ENCODE measurements at regions not wholly inside any gene's neighbourhood (a gene's known extent, or its start where the extent isn't known, plus 50 kb on each side); places are given as distances from the start of the nearest gene placed in this dataset.

GRCh38 chr3:130596484-130596883, 79.5 kb downstream of the COL6A6 start:
- TF ChIP-seq POLR2AphosphoS5 (IDR thresholded peaks at IDR 0.05) (no peak), EP300 (IDR thresholded peaks at IDR 0.05) (no peak), POLR2A (IDR thresholded peaks at IDR 0.05) (no peak)
- TF ChIP-seq, protein P1, sequence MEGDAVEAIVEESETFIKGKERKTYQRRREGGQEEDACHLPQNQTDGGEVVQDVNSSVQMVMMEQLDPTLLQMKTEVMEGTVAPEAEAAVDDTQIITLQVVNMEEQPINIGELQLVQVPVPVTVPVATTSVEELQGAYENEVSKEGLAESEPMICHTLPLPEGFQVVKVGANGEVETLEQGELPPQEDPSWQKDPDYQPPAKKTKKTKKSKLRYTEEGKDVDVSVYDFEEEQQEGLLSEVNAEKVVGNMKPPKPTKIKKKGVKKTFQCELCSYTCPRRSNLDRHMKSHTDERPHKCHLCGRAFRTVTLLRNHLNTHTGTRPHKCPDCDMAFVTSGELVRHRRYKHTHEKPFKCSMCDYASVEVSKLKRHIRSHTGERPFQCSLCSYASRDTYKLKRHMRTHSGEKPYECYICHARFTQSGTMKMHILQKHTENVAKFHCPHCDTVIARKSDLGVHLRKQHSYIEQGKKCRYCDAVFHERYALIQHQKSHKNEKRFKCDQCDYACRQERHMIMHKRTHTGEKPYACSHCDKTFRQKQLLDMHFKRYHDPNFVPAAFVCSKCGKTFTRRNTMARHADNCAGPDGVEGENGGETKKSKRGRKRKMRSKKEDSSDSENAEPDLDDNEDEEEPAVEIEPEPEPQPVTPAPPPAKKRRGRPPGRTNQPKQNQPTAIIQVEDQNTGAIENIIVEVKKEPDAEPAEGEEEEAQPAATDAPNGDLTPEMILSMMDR (IDR thresholded peaks at IDR 0.05) = no peak
- WGBS, 2 donors = 8 to 46% methylated on average over 2 of the region's 2 CpGs
- no peak overlapping the region for H3K27ac ChIP-seq

GRCh38 chr3:130601442-130601971, 84.5 kb downstream of the COL6A6 start:
- WGBS, 2 donors = 86 to 90% methylated on average over 4 of the region's 4 CpGs
- TF ChIP-seq, protein P1 (IDR thresholded peaks at IDR 0.05) = no peak
- TF ChIP-seq POLR2AphosphoS5 (IDR thresholded peaks at IDR 0.05) = no peak
- TF ChIP-seq POLR2A (IDR thresholded peaks at IDR 0.05) = no peak
- TF ChIP-seq EP300 (IDR thresholded peaks at IDR 0.05) = no peak
- H3K27ac ChIP-seq = no peak overlapping the region
- intact Hi-C loops (cut with DNase I) = no loop called here
- no peak for DNase-seq
- H3K4me1 ChIP-seq = no peaks in the 10 kb centered on the region
- no peak overlapping the region for H3K4me3 ChIP-seq
- no peaks in the 10 kb centered on the region for H3K9me3 ChIP-seq
- no peaks in the 10 kb centered on the region for H3K36me3 ChIP-seq
- no peaks in the 10 kb centered on the region for H3K27me3 ChIP-seq

More at GRCh38 chr3:130596484-130596883, 79.5 kb downstream of the COL6A6 start:
- intact Hi-C loops (cut with DNase I) = no loop called here
- Histone ChIP-seq H3K4me1 (no peaks in the 10 kb centered on the region), H3K36me3 (no peaks in the 10 kb centered on the region), H3K27me3 (no peaks in the 10 kb centered on the region), H3K9me3 (no peaks in the 10 kb centered on the region), H3K4me3 (no peak overlapping the region)
- no peak for DNase-seq

GRCh38 chr3:130604806-130605205, 87.8 kb downstream of the COL6A6 start:
- 91 to 95% methylated on average over 1 of the region's 1 CpG for WGBS, 2 donors
- no peaks in the 10 kb centered on the region for H3K36me3 ChIP-seq
- H3K27me3 ChIP-seq = no peaks in the 10 kb centered on the region
- peaks cover 0 to 8% (median 5%) of the 10 kb centered on the region in 4 donors for H3K4me1 ChIP-seq
- intact Hi-C loops (cut with DNase I) = no loop called here
- no peak overlapping the region for H3K4me3 ChIP-seq
- DNase-seq = no peak
- TF ChIP-seq POLR2A (IDR thresholded peaks at IDR 0.05) = no peak
- no peak for TF ChIP-seq EP300 (IDR thresholded peaks at IDR 0.05)
- TF ChIP-seq POLR2AphosphoS5 (IDR thresholded peaks at IDR 0.05) = no peak
- H3K9me3 ChIP-seq = peaks cover 4 to 5% (median 5%) of the 10 kb centered on the region in 4 donors
- H3K27ac ChIP-seq = no peak overlapping the region

- Histone ChIP-seq H3K4me1 (peaks cover 0 to 8% (median 5%) of the 10 kb centered on the region in 4 donors), H3K27me3 (no peaks in the 10 kb centered on the region), H3K27ac (no peak overlapping the region), H3K36me3 (no peaks in the 10 kb centered on the region), H3K4me3 (no peak overlapping the region), H3K9me3 (peaks cover 4 to 5% (median 5%) of the 10 kb centered on the region in 4 donors)
- no peak for DNase-seq
- intact Hi-C loops (cut with DNase I) = no loop called here
- no peak for TF ChIP-seq POLR2AphosphoS5 (IDR thresholded peaks at IDR 0.05)
- TF ChIP-seq POLR2A (IDR thresholded peaks at IDR 0.05) = no peak
- TF ChIP-seq EP300 (IDR thresholded peaks at IDR 0.05) = no peak
- TF ChIP-seq, protein P1 (IDR thresholded peaks at IDR 0.05) = no peak
These were observed 89.4 kb downstream of the COL6A6 start for GRCh38 chr3:130606336-130606735.

DNA sequence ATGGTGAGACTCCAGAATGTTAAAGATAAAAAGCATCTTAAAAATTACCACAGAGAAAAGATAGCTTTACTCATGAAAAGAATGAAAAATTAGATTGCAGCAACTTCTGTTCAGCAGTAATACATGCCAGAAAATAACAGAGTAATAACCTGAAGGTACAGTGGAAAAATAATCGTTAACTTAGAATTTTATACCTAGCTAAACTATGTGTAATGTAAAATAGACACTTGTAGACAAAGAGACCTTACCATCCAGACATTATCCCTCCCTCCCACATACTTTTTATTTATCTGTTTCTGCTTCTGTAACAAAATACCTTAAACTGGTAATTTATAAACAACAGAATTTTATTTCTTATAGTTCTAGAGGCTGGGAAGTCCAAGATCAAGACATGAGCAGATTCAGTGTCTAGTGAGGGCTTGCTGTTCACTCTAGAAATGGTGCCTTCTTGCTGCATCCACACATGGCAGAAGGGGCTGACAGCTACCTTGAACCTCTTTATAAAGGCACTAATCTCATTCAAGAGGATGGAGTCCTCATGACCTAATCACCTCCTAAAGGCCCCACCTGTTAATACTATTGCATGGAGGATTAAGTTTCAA, 90.7 kb downstream of the COL6A6 start:
- TF ChIP-seq EP300 (IDR thresholded peaks at IDR 0.05) (no peak), POLR2A (IDR thresholded peaks at IDR 0.05) (no peak), POLR2AphosphoS5 (IDR thresholded peaks at IDR 0.05) (no peak)
- TF ChIP-seq, protein P1 (IDR thresholded peaks at IDR 0.05) = no peak

More for the DNA sequence above, 90.7 kb downstream of the COL6A6 start:
- H3K36me3 ChIP-seq = no peaks in the 10 kb centered on the region
- H3K9me3 ChIP-seq = peaks cover 4 to 5% (median 5%) of the 10 kb centered on the region in 4 donors
- H3K4me3 ChIP-seq = no peak overlapping the region
- peaks cover 0 to 8% (median 5%) of the 10 kb centered on the region in 4 donors for H3K4me1 ChIP-seq
- 79 to 88% methylated on average over 1 of the region's 1 CpG for WGBS, 2 donors
- no peak overlapping the region for H3K27ac ChIP-seq
- intact Hi-C loops (cut with DNase I) = no loop called here
- no peaks in the 10 kb centered on the region for H3K27me3 ChIP-seq
- no peak for DNase-seq
